ENCODE measurements at regions not wholly inside any gene's neighbourhood (a gene's known extent, or its start where the extent isn't known, plus 50 kb on each side); places are given as distances from the start of the nearest gene placed in this dataset.

GRCh38 chr4:117637347-117637746 is 396.9 kb upstream of the NDST3 start:
- no peak for TF ChIP-seq CTCF (IDR thresholded peaks at IDR 0.05)
- no peak for TF ChIP-seq POLR2A (IDR thresholded peaks at IDR 0.05)
